Thymus (tissue), 11 donors: ENCODE measurements at regions not wholly inside any gene's neighbourhood (a gene's known extent, or its start where the extent isn't known, plus 50 kb on each side); places are given as distances from the start of the nearest gene placed in this dataset.
"Not testable (repeated sequence)": the region's sequence is repeated elsewhere in the genome, so short reads cannot be mapped to it uniquely, and the experiment has no call there.

Source experiments
- DNase-seq, 9 donors: peaks; one replicate each; pipeline ENCODE4 v3.0.0-alpha.2; 2013; ENCODE audit warnings: low spot score in 9 of 9, low read depth in 6 of 9, missing footprints in 1 of 9
- H3K27ac ChIP-seq, 2 donors: one replicate each; pipeline ENCODE4 v1.5.1; 2013; ENCODE audit warnings: control low read depth in 1 of 2, low read depth in 1 of 2, low read length in 1 of 2, mild to moderate bottlenecking in 1 of 2, moderate library complexity in 1 of 2
- H3K27me3 ChIP-seq, 2 donors: one replicate each; pipeline ENCODE4 v1.5.1; 2013; ENCODE audit warnings: low read length in 1 of 2; ENCODE audit not compliant: control insufficient read depth in 2 of 2, insufficient read depth in 1 of 2
- H3K36me3 ChIP-seq, 2 donors: one replicate each; pipeline ENCODE4 v1.5.1; 2013; ENCODE audit warnings: low read length in 1 of 2, mild to moderate bottlenecking in 1 of 2, moderate library complexity in 1 of 2; ENCODE audit not compliant: control insufficient read depth in 2 of 2, insufficient read depth in 2 of 2
- H3K4me1 ChIP-seq, 2 donors: one replicate each; pipeline ENCODE4 v1.5.1; 2013; ENCODE audit warnings: low read length in 2 of 2; ENCODE audit not compliant: control insufficient read depth in 2 of 2, insufficient read depth in 2 of 2
- H3K4me3 ChIP-seq, 2 donors: one replicate each; pipeline ENCODE4 v1.5.1; 2013; ENCODE audit warnings: low read length in 2 of 2, control low read depth in 1 of 2, mild to moderate bottlenecking in 1 of 2
- H3K9me3 ChIP-seq, 2 donors: one replicate each; pipeline ENCODE4 v1.5.1; 2013; ENCODE audit warnings: low read length in 1 of 2, mild to moderate bottlenecking in 1 of 2; ENCODE audit not compliant: control insufficient read depth in 2 of 2, insufficient read depth in 1 of 2
- WGBS: extraction: QIAGEN DNeasy Blood & Tissue Kit; methylation state at CpG from one replicate; pipeline ENCODE4 v1.1.7; 2013; 5-methylcytosine and 5-hydroxymethylcytosine counted together
- donor health status: healthy.

- Histone ChIP-seq H3K36me3 (no peaks in the 10 kb centered on the region), H3K27ac (no peak overlapping the region), H3K4me3 (no peak overlapping the region), H3K9me3 (peaks cover 0 to 11% of the 10 kb centered on the region in 2 donors), H3K4me1 (no peaks in the 10 kb centered on the region), H3K27me3 (no peaks in the 10 kb centered on the region)
- WGBS = 93% methylated on average over 5 of the region's 5 CpGs
- no peak for DNase-seq
Observed at GRCh38 chr7:81235997-81236396, 317.1 kb upstream of the SEMA3C start.

GRCh38 chr7:81234896-81235295 is 316.0 kb upstream of the SEMA3C start:
- H3K27me3 ChIP-seq = no peaks in the 10 kb centered on the region
- no peaks in the 10 kb centered on the region for H3K36me3 ChIP-seq
- H3K4me1 ChIP-seq = no peaks in the 10 kb centered on the region
- H3K9me3 ChIP-seq = peaks cover 0 to 11% of the 10 kb centered on the region in 2 donors
- no peak overlapping the region for H3K4me3 ChIP-seq
- no peak overlapping the region for H3K27ac ChIP-seq
- DNase-seq = peak in 1 of 9 donors; percentile 7
- WGBS = 22% methylated on average over 1 of the region's 1 CpG

- no peaks in the 10 kb centered on the region for H3K36me3 ChIP-seq
- H3K27ac ChIP-seq = no peak overlapping the region
- H3K4me1 ChIP-seq = no peaks in the 10 kb centered on the region
- WGBS = 97% methylated on average over 11 of the region's 11 CpGs
- H3K27me3 ChIP-seq = no peaks in the 10 kb centered on the region
- H3K9me3 ChIP-seq = peaks cover 0 to 11% of the 10 kb centered on the region in 2 donors
- DNase-seq = no peak
- no peak overlapping the region for H3K4me3 ChIP-seq
Observed at GRCh38 chr7:81233208-81233940, 314.5 kb upstream of the SEMA3C start.

GRCh38 chr7:81232084-81232799 is 313.4 kb upstream of the SEMA3C start:
- Histone ChIP-seq H3K4me1 (no peaks in the 10 kb centered on the region), H3K4me3 (no peak overlapping the region), H3K36me3 (no peaks in the 10 kb centered on the region), H3K27ac (no peak overlapping the region), H3K27me3 (no peaks in the 10 kb centered on the region), H3K9me3 (peaks cover 0 to 11% of the 10 kb centered on the region in 2 donors)
- peak in 1 of 9 donors; percentile 2 for DNase-seq
- 39% methylated on average over 8 of the region's 8 CpGs for WGBS

GRCh38 chr7:81231301-81231838 is 312.5 kb upstream of the SEMA3C start:
- H3K4me3 ChIP-seq = no peak overlapping the region
- no peaks in the 10 kb centered on the region for H3K4me1 ChIP-seq
- whole genome bisulfite sequencing = 87% methylated on average over 5 of the region's 5 CpGs

GRCh38 chr7:81226234-81226633 is 307.4 kb upstream of the SEMA3C start:
- Histone ChIP-seq H3K27me3 (no peaks in the 10 kb centered on the region), H3K27ac (no peak overlapping the region), H3K36me3 (no peaks in the 10 kb centered on the region), H3K9me3 (no peaks in the 10 kb centered on the region), H3K4me3 (no peak overlapping the region), H3K4me1 (no peaks in the 10 kb centered on the region)
- WGBS = 95% methylated on average over 3 of the region's 3 CpGs
- no peak for DNase-seq

More at GRCh38 chr7:81231301-81231838, 312.5 kb upstream of the SEMA3C start:
- no peak for DNase-seq
- Histone ChIP-seq H3K9me3 (peaks cover 0 to 11% of the 10 kb centered on the region in 2 donors), H3K27me3 (no peaks in the 10 kb centered on the region), H3K36me3 (no peaks in the 10 kb centered on the region), H3K27ac (no peak overlapping the region)

- H3K27ac ChIP-seq, DNase-seq, H3K9me3 ChIP-seq, H3K4me3 ChIP-seq, H3K36me3 ChIP-seq, H3K4me1 ChIP-seq, H3K27me3 ChIP-seq: not testable (repeated sequence)
- WGBS = over 99% methylated on average over 2 of the region's 2 CpGs
Observed at GRCh38 chr7:81222692-81223091, 303.8 kb upstream of the SEMA3C start.

GRCh38 chr7:81221527-81222217 is 302.8 kb upstream of the SEMA3C start:
- no peak overlapping the region for H3K27ac ChIP-seq
- no peaks in the 10 kb centered on the region for H3K36me3 ChIP-seq
- H3K4me1 ChIP-seq = no peaks in the 10 kb centered on the region
- no peak overlapping the region for H3K4me3 ChIP-seq
- no peaks in the 10 kb centered on the region for H3K27me3 ChIP-seq
- WGBS = 93% methylated on average over 3 of the region's 3 CpGs
- DNase-seq = no peak
- H3K9me3 ChIP-seq = no peaks in the 10 kb centered on the region
